ENCODE measurements at regions not wholly inside any gene's neighbourhood (a gene's known extent, or its start where the extent isn't known, plus 50 kb on each side); places are given as distances from the start of the nearest gene placed in this dataset.

DNA sequence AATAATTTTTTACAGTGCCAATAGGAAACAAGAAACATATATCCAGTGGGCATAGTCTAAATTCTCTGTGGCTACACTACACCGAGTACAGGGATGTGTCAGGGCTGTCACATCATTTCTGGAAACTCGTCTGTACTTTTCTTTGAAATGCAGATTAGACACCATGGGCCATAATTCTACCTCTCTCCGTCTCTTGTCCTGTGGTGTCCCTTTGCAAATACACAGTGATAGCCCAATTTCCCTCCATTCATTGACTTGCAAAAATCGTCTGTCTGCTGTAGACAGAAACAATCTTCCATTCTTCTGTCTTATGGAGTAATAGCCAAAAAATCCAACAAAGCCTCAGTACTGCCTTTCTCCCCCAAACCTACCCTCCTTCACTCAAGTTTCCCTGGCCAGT, 487.1 kb upstream of the ANO3 start (continued):
- TF ChIP-seq, protein P1, sequence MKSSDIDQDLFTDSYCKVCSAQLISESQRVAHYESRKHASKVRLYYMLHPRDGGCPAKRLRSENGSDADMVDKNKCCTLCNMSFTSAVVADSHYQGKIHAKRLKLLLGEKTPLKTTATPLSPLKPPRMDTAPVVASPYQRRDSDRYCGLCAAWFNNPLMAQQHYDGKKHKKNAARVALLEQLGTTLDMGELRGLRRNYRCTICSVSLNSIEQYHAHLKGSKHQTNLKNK (CRISPR knock-in tag; IDR thresholded peaks at IDR 0.05): no peak
- TF ChIP-seq, protein P2, sequence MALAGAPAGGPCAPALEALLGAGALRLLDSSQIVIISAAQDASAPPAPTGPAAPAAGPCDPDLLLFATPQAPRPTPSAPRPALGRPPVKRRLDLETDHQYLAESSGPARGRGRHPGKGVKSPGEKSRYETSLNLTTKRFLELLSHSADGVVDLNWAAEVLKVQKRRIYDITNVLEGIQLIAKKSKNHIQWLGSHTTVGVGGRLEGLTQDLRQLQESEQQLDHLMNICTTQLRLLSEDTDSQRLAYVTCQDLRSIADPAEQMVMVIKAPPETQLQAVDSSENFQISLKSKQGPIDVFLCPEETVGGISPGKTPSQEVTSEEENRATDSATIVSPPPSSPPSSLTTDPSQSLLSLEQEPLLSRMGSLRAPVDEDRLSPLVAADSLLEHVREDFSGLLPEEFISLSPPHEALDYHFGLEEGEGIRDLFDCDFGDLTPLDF (CRISPR knock-in tag; IDR thresholded peaks at IDR 0.05): no peak
- TF ChIP-seq RELA (CRISPR knock-in tag; IDR thresholded peaks at IDR 0.05; ENCODE audit: borderline replicate concordance) (no peak), NFATC4 (CRISPR knock-in tag; IDR thresholded peaks at IDR 0.05) (no peak), CBFB (CRISPR knock-in tag; IDR thresholded peaks at IDR 0.05; ENCODE audit: low read depth) (no peak), ZNF396 (CRISPR knock-in tag; IDR thresholded peaks at IDR 0.05; ENCODE audit: borderline replicate concordance) (no peak), ETV6 (CRISPR knock-in tag; IDR thresholded peaks at IDR 0.05) (no peak), ZNF423 (CRISPR knock-in tag; IDR thresholded peaks at IDR 0.05) (no peak)
- TF ChIP-seq, protein P3, sequence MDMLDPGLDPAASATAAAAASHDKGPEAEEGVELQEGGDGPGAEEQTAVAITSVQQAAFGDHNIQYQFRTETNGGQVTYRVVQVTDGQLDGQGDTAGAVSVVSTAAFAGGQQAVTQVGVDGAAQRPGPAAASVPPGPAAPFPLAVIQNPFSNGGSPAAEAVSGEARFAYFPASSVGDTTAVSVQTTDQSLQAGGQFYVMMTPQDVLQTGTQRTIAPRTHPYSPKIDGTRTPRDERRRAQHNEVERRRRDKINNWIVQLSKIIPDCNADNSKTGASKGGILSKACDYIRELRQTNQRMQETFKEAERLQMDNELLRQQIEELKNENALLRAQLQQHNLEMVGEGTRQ (CRISPR knock-in tag; IDR thresholded peaks at IDR 0.05): no peak
- TF ChIP-seq, protein P4, sequence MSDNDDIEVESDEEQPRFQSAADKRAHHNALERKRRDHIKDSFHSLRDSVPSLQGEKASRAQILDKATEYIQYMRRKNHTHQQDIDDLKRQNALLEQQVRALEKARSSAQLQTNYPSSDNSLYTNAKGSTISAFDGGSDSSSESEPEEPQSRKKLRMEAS (CRISPR knock-in tag; IDR thresholded peaks at IDR 0.05): no peak

DNA sequence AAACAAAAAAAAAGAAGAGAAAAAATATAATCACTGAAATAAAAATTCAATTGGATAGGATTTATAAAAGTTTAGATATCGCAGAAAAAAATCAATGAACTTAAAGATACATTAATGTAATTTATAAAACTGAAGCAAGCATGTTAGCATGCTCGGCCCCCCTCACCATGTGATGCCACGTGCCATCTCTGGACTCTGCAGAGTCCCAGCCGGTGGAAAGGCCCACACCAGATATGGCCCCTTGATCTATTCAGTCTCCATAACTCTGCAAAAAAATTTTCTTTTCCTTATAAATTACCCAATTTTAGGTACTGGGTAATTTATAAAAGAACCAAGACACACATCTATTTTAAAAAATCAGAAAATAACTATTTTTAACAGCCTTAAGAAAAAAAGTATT, 476.0 kb upstream of the ANO3 start:
- Mint-ChIP-seq H3K27me3 (ENCODE audit: low read depth) (no peaks in the 10 kb centered on the region), H3K4me1 (peaks cover 6% of the 10 kb centered on the region), H3K27ac (no peak overlapping the region), H3K9me3 (no peaks in the 10 kb centered on the region), H3K36me3 (no peaks in the 10 kb centered on the region), H3K4me3 (no peak overlapping the region)
- no peak for ATAC-seq
- POLR2A ChIA-PET: interaction anchor here (0.6 kb wide), 1 partner anchor 11 kb away, joined by 3 read pairs; no protein-coding TSS in a partner anchor
- TF ChIP-seq ZNF138 (CRISPR knock-in tag; conservative IDR thresholded peaks at IDR 0.05) (no peak), TEAD4 (CRISPR knock-in tag; IDR thresholded peaks at IDR 0.05) (no peak), JUN (CRISPR knock-in tag; IDR thresholded peaks at IDR 0.05) (no peak), OVOL2 (CRISPR knock-in tag; IDR thresholded peaks at IDR 0.05; ENCODE audit: borderline replicate concordance) (no peak)
- TF ChIP-seq, protein P5, sequence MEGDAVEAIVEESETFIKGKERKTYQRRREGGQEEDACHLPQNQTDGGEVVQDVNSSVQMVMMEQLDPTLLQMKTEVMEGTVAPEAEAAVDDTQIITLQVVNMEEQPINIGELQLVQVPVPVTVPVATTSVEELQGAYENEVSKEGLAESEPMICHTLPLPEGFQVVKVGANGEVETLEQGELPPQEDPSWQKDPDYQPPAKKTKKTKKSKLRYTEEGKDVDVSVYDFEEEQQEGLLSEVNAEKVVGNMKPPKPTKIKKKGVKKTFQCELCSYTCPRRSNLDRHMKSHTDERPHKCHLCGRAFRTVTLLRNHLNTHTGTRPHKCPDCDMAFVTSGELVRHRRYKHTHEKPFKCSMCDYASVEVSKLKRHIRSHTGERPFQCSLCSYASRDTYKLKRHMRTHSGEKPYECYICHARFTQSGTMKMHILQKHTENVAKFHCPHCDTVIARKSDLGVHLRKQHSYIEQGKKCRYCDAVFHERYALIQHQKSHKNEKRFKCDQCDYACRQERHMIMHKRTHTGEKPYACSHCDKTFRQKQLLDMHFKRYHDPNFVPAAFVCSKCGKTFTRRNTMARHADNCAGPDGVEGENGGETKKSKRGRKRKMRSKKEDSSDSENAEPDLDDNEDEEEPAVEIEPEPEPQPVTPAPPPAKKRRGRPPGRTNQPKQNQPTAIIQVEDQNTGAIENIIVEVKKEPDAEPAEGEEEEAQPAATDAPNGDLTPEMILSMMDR (IDR thresholded peaks at IDR 0.05): no peak
- TF ChIP-seq, protein P4 (CRISPR knock-in tag; IDR thresholded peaks at IDR 0.05): no peak
- TF ChIP-seq, protein P6, sequence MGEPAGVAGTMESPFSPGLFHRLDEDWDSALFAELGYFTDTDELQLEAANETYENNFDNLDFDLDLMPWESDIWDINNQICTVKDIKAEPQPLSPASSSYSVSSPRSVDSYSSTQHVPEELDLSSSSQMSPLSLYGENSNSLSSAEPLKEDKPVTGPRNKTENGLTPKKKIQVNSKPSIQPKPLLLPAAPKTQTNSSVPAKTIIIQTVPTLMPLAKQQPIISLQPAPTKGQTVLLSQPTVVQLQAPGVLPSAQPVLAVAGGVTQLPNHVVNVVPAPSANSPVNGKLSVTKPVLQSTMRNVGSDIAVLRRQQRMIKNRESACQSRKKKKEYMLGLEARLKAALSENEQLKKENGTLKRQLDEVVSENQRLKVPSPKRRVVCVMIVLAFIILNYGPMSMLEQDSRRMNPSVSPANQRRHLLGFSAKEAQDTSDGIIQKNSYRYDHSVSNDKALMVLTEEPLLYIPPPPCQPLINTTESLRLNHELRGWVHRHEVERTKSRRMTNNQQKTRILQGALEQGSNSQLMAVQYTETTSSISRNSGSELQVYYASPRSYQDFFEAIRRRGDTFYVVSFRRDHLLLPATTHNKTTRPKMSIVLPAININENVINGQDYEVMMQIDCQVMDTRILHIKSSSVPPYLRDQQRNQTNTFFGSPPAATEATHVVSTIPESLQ (CRISPR knock-in tag; IDR thresholded peaks at IDR 0.05): no peak
- TF ChIP-seq, protein P7, sequence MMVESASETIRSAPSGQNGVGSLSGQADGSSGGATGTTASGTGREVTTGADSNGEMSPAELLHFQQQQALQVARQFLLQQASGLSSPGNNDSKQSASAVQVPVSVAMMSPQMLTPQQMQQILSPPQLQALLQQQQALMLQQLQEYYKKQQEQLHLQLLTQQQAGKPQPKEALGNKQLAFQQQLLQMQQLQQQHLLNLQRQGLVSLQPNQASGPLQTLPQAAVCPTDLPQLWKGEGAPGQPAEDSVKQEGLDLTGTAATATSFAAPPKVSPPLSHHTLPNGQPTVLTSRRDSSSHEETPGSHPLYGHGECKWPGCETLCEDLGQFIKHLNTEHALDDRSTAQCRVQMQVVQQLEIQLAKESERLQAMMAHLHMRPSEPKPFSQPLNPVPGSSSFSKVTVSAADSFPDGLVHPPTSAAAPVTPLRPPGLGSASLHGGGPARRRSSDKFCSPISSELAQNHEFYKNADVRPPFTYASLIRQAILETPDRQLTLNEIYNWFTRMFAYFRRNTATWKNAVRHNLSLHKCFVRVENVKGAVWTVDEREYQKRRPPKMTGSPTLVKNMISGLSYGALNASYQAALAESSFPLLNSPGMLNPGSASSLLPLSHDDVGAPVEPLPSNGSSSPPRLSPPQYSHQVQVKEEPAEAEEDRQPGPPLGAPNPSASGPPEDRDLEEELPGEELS (CRISPR knock-in tag; IDR thresholded peaks at IDR 0.05): no peak
- CTCF ChIA-PET: no interaction called here
- DNase-seq (ENCODE audit: low spot score): no peak
